Breast epithelium (tissue), 3 donors: ENCODE measurements at regions not wholly inside any gene's neighbourhood (a gene's known extent, or its start where the extent isn't known, plus 50 kb on each side); places are given as distances from the start of the nearest gene placed in this dataset.

Source experiments
- POLR2A ChIP-seq: fragments of 450-650 bp; IDR thresholded peaks from one replicate; pipeline ENCODE4 v1.6.1; 2016; ENCODE audit warnings: antibody characterized with exemption, mild to moderate bottlenecking, moderate library complexity
- TF ChIP-seq, protein P1 (sequence below), 3 donors: fragments of 450-650 bp; IDR thresholded peaks; one replicate each; pipeline ENCODE4 v1.5.1; 2016 to 2017; ENCODE audit warnings: antibody characterized with exemption in 3 of 3, mild to moderate bottlenecking in 3 of 3, moderate library complexity in 3 of 3

DNA sequence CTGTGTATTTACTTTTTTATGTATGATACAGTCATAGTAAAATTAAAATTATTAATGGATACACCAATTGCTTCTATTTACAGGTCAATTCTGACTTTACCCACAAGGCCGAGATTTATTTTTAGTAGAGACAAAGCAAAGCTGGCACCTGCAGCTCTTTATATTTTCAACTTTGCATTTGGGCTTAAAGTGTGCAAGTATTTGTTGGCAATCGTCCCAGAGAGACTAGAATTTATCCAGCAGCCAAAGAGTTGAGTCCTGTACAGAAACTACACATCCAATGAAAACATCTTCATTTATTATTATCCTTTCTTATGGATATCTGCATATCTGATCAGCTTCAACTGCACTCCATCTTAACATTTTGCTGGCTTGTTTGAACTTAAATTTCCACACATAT, 485.6 kb downstream of the SOX11 start:
- TF ChIP-seq, protein P1, sequence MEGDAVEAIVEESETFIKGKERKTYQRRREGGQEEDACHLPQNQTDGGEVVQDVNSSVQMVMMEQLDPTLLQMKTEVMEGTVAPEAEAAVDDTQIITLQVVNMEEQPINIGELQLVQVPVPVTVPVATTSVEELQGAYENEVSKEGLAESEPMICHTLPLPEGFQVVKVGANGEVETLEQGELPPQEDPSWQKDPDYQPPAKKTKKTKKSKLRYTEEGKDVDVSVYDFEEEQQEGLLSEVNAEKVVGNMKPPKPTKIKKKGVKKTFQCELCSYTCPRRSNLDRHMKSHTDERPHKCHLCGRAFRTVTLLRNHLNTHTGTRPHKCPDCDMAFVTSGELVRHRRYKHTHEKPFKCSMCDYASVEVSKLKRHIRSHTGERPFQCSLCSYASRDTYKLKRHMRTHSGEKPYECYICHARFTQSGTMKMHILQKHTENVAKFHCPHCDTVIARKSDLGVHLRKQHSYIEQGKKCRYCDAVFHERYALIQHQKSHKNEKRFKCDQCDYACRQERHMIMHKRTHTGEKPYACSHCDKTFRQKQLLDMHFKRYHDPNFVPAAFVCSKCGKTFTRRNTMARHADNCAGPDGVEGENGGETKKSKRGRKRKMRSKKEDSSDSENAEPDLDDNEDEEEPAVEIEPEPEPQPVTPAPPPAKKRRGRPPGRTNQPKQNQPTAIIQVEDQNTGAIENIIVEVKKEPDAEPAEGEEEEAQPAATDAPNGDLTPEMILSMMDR (IDR thresholded peaks at IDR 0.05) = no peak
- no peak for TF ChIP-seq POLR2A
